HEK293 (cell line): ENCODE measurements at regions not wholly inside any gene's neighbourhood (a gene's known extent, or its start where the extent isn't known, plus 50 kb on each side); places are given as distances from the start of the nearest gene placed in this dataset.

Experiments
- CTCF ChIA-PET: fragments of 350-600 bp; formaldehyde crosslinking; extraction: SDS; loops from one replicate; lab custom pipeline; 2021; ENCODE audit warnings: antibody characterized with exemption; lab: Yijun Ruan, JAX
- POLR2A ChIA-PET: fragments of 300-600 bp; formaldehyde crosslinking; extraction: SDS; loops from one replicate; lab custom pipeline; 2020; ENCODE audit warnings: antibody characterized with exemption, inconsistent platforms; lab: Yijun Ruan, JAX
- H3K27ac ChIP-seq: fragments of 200-500 bp; sonication (Bioruptor generic); 2 replicates; pipeline ENCODE4 v1.5.1; 2014; ENCODE audit warnings: low read depth, low read length, control low read depth, inconsistent platforms; ENCODE audit errors: extremely low read depth
- H3K36me3 ChIP-seq, 2 experiments: fragments of 200-500 bp in 1 of 2; sonication (Bioruptor generic) in 1 of 2; 1 replicate in 1 of 2; 2 replicates in 1 of 2; pipeline ENCODE4 v1.5.1; 2014 to 2017; ENCODE audit warnings: inconsistent platforms in 2 of 2, low read length in 2 of 2; ENCODE audit not compliant: control insufficient read depth in 2 of 2, insufficient read depth in 1 of 2
- H3K4me1 ChIP-seq: fragments of 200-500 bp; sonication (Bioruptor generic); 2 replicates; pipeline ENCODE4 v1.5.1; 2014; ENCODE audit warnings: mild to moderate bottlenecking, low read length, inconsistent platforms; ENCODE audit not compliant: control insufficient read depth, insufficient read depth
- H3K4me3 ChIP-seq: 2 replicates; pipeline ENCODE4 v1.5.1; 2011; ENCODE audit warnings: low read depth, mild to moderate bottlenecking, control low read depth, low read length, moderate library complexity
- H3K9me3 ChIP-seq: fragments of 200-500 bp; sonication (Bioruptor generic); 2 replicates; pipeline ENCODE4 v1.5.1; 2014; ENCODE audit warnings: low read depth, low read length, inconsistent platforms; ENCODE audit not compliant: control insufficient read depth, insufficient read depth
- BCL11B ChIP-seq: fragments of 450-650 bp; formaldehyde crosslinking; IDR thresholded peaks from 2 replicates; pipeline ENCODE4 v1.5.1; 2016; ENCODE audit warnings: low read depth, missing biosample characterization, missing genetic modification characterization
- GLI4 ChIP-seq: fragments of 450-650 bp; formaldehyde crosslinking; IDR thresholded peaks from 2 replicates; pipeline ENCODE4 v1.5.1; 2016; ENCODE audit warnings: missing biosample characterization, missing genetic modification characterization
- PATZ1 ChIP-seq: fragments of 450-650 bp; formaldehyde crosslinking; IDR thresholded peaks from 2 replicates; pipeline ENCODE4 v1.5.1; 2016; ENCODE audit warnings: missing biosample characterization, missing genetic modification characterization
- RBAK ChIP-seq: fragments of 450-650 bp; formaldehyde crosslinking; IDR thresholded peaks from 2 replicates; pipeline ENCODE4 v1.5.1; 2016; ENCODE audit warnings: missing biosample characterization, missing genetic modification characterization
- SETDB1 ChIP-seq: IDR thresholded peaks from one replicate; pipeline ENCODE4 v1.6.1; 2017; ENCODE audit warnings: mild to moderate bottlenecking, low read length, moderate library complexity, mixed read lengths; ENCODE audit not compliant: insufficient read length
- ZBTB1 ChIP-seq: fragments of 450-650 bp; formaldehyde crosslinking; IDR thresholded peaks from 2 replicates; pipeline ENCODE4 v1.5.1; 2016; ENCODE audit warnings: missing biosample characterization, missing genetic modification characterization
- ZBTB20 ChIP-seq: fragments of 450-650 bp; formaldehyde crosslinking; IDR thresholded peaks from 2 replicates; pipeline ENCODE4 v1.5.1; 2016; ENCODE audit warnings: missing biosample characterization, missing genetic modification characterization
- ZNF121 ChIP-seq: fragments of 450-650 bp; formaldehyde crosslinking; IDR thresholded peaks from 2 replicates; pipeline ENCODE4 v1.5.1; 2016; ENCODE audit warnings: missing biosample characterization, missing genetic modification characterization
- ZNF133 ChIP-seq: fragments of 450-650 bp; formaldehyde crosslinking; IDR thresholded peaks from 2 replicates; pipeline ENCODE4 v1.5.1; 2016; ENCODE audit warnings: missing biosample characterization, missing genetic modification characterization
- ZNF146 ChIP-seq: fragments of 450-650 bp; formaldehyde crosslinking; IDR thresholded peaks from 2 replicates; pipeline ENCODE4 v1.5.1; 2016; ENCODE audit warnings: missing biosample characterization, missing genetic modification characterization
- ZNF2 ChIP-seq: fragments of 450-650 bp; formaldehyde crosslinking; IDR thresholded peaks from 2 replicates; pipeline ENCODE4 v1.5.1; 2016; ENCODE audit warnings: missing biosample characterization, missing genetic modification characterization
- ZNF274 ChIP-seq, 2 experiments: fragments of 200-500 bp in 1 of 2; fragments of 450-650 bp in 1 of 2; sonication (Bioruptor generic) in 1 of 2; formaldehyde crosslinking in 1 of 2; IDR thresholded peaks; 2 replicates each; pipeline versions ENCODE4 v1.5.1 to v1.6.1; 2014 to 2016; ENCODE audit warnings: borderline replicate concordance in 1 of 2, inconsistent platforms in 1 of 2, low read length in 1 of 2, missing biosample characterization in 1 of 2, missing genetic modification characterization in 1 of 2
- ZNF311 ChIP-seq: fragments of 450-650 bp; formaldehyde crosslinking; IDR thresholded peaks from 2 replicates; pipeline ENCODE4 v1.5.1; 2017; ENCODE audit warnings: missing biosample characterization, missing genetic modification characterization, borderline replicate concordance
- ZNF449 ChIP-seq: fragments of 450-650 bp; formaldehyde crosslinking; IDR thresholded peaks from 2 replicates; pipeline ENCODE4 v1.5.1; 2017; ENCODE audit warnings: missing biosample characterization, mild to moderate bottlenecking, missing genetic modification characterization, moderate library complexity
- ZNF621 ChIP-seq: fragments of 450-650 bp; formaldehyde crosslinking; IDR thresholded peaks from 2 replicates; pipeline ENCODE4 v1.5.1; 2017; ENCODE audit warnings: missing biosample characterization, missing genetic modification characterization
- ZNF837 ChIP-seq: fragments of 450-650 bp; formaldehyde crosslinking; IDR thresholded peaks from 2 replicates; pipeline ENCODE4 v1.5.1; 2016; ENCODE audit warnings: missing biosample characterization, missing genetic modification characterization
- ZSCAN5A ChIP-seq: fragments of 450-650 bp; formaldehyde crosslinking; IDR thresholded peaks from 2 replicates; pipeline ENCODE4 v1.5.1; 2016; ENCODE audit warnings: missing biosample characterization, missing genetic modification characterization
- TF ChIP-seq, protein P1 (sequence below): fragments of 450-650 bp; formaldehyde crosslinking; IDR thresholded peaks from 2 replicates; pipeline ENCODE4 v1.5.1; 2017; ENCODE audit warnings: missing biosample characterization, missing genetic modification characterization

DNA sequence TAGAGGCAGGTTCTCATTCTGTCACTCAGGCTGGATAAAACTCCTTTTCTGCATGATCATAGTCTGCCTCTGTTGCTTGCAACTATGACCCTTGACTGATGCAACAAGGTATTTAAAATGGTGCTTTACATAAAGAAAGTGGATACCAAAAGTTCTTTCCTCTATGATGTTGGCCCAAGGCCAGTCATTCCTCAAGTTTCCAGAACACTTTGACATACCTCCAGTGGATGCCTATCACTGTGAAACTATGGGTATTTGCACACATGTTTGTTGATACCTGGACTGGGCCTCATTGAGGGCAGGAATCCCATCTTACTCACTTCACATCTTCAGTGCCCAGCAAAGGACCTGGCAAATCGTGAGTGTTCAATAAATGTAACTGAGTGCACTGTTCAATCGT lies 159.0 kb upstream of the ZC3H12C start:
- Histone ChIP-seq H3K36me3 (no peaks in the 10 kb centered on the region), H3K27ac (no peak overlapping the region), H3K4me1 (no peaks in the 10 kb centered on the region), H3K9me3 (no peaks in the 10 kb centered on the region), H3K4me3 (no peak overlapping the region)
- POLR2A ChIA-PET: no interaction called here
- CTCF ChIA-PET: interaction anchor here (0.6 to 1.0 kb wide), 3 partner anchors 79 to 885 kb away, joined by 3 to 6 read pairs (median 5); no protein-coding TSS in a partner anchor
- no peak for TF ChIP-seq ZNF146
- TF ChIP-seq ZNF621 (tag by site-specific recombination): no peak
- no peak for TF ChIP-seq ZBTB1
- TF ChIP-seq, protein P1, sequence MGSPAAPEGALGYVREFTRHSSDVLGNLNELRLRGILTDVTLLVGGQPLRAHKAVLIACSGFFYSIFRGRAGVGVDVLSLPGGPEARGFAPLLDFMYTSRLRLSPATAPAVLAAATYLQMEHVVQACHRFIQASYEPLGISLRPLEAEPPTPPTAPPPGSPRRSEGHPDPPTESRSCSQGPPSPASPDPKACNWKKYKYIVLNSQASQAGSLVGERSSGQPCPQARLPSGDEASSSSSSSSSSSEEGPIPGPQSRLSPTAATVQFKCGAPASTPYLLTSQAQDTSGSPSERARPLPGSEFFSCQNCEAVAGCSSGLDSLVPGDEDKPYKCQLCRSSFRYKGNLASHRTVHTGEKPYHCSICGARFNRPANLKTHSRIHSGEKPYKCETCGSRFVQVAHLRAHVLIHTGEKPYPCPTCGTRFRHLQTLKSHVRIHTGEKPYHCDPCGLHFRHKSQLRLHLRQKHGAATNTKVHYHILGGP (tag by site-specific recombination): no peak
- TF ChIP-seq GLI4 (tag by site-specific recombination): no peak
- no peak for TF ChIP-seq BCL11B
- TF ChIP-seq RBAK: no peak
- no peak for TF ChIP-seq ZNF2 (tag by site-specific recombination)
- no peak for TF ChIP-seq ZNF311 (tag by site-specific recombination)
- no peak for TF ChIP-seq ZBTB20
- TF ChIP-seq ZNF133: no peak
- TF ChIP-seq ZNF121: no peak
- no peak for TF ChIP-seq ZSCAN5A (tag by site-specific recombination)

- no peaks in the 10 kb centered on the region for H3K4me1 ChIP-seq
- ChIA-PET POLR2A (no interaction called here), CTCF (interaction anchor here (0.6 to 1.2 kb wide), 3 partner anchors 85 to 773 kb away, joined by 3 read pairs; no protein-coding TSS in a partner anchor)
- no peak overlapping the region for H3K27ac ChIP-seq
- TF ChIP-seq ZNF274 (IDR thresholded peaks at IDR 0.05; ENCODE audit: low read length): no peak
- no peak for TF ChIP-seq ZNF274 (tag by site-specific recombination; IDR thresholded peaks at IDR 0.05; ENCODE audit: borderline replicate concordance)
- no peak for TF ChIP-seq PATZ1 (tag by site-specific recombination)
- TF ChIP-seq SETDB1: no peak
- TF ChIP-seq ZNF837 (tag by site-specific recombination): no peak
- no peak for TF ChIP-seq ZNF449 (tag by site-specific recombination)
- H3K36me3 ChIP-seq: no peaks in the 10 kb centered on the region
- H3K9me3 ChIP-seq: no peaks in the 10 kb centered on the region
- H3K4me3 ChIP-seq: no peak overlapping the region
Measured at GRCh38 chr11:109936661-109937180, 156.5 kb upstream of the ZC3H12C start.
